ENCODE measurements at regions not wholly inside any gene's neighbourhood (a gene's known extent, or its start where the extent isn't known, plus 50 kb on each side); places are given as distances from the start of the nearest gene placed in this dataset.
A peak's percentile ranks its signal among the peaks of the same experiment; 100 is the strongest.
"Not testable (repeated sequence)": the region's sequence is repeated elsewhere in the genome, so short reads cannot be mapped to it uniquely, and the experiment has no call there.

- DNase-seq (ENCODE audit: low read depth, low spot score): no peak
These were observed 470.5 kb upstream of the NRSN1 start for GRCh38 chr6:23655525-23655924.

- DNase-seq (ENCODE audit: low read depth, low spot score): peak; percentile 25
These were observed 469.5 kb upstream of the NRSN1 start for GRCh38 chr6:23656255-23657194.

GRCh38 chr6:23659125-23659524 is 466.9 kb upstream of the NRSN1 start:
- DNase-seq (ENCODE audit: low read depth, low spot score): peak; percentile 70

- DNase-seq (ENCODE audit: low read depth, low spot score): no peak
These were observed 464.5 kb upstream of the NRSN1 start for GRCh38 chr6:23661549-23661948.

- no peak for DNase-seq (ENCODE audit: low read depth, low spot score)
These were observed 462.9 kb upstream of the NRSN1 start for GRCh38 chr6:23663096-23663495.

- DNase-seq (ENCODE audit: low read depth, low spot score): no peak
These were observed 462.4 kb upstream of the NRSN1 start for GRCh38 chr6:23663652-23664051.

- DNase-seq (ENCODE audit: low read depth, low spot score): not testable (repeated sequence)
These were observed 460.1 kb upstream of the NRSN1 start for GRCh38 chr6:23665911-23666310.

- DNase-seq (ENCODE audit: low read depth, low spot score): no peak
These were observed 453.3 kb upstream of the NRSN1 start for GRCh38 chr6:23672737-23673136.

- DNase-seq (ENCODE audit: low read depth, low spot score): no peak
These were observed 447.4 kb upstream of the NRSN1 start for GRCh38 chr6:23678626-23679025.

GRCh38 chr6:23681743-23682142 is 444.3 kb upstream of the NRSN1 start:
- no peak for DNase-seq (ENCODE audit: low read depth, low spot score)

GRCh38 chr6:23688650-23689049 is 437.4 kb upstream of the NRSN1 start:
- DNase-seq (ENCODE audit: low read depth, low spot score): no peak

- no peak for DNase-seq (ENCODE audit: low read depth, low spot score)
These were observed 435.5 kb upstream of the NRSN1 start for GRCh38 chr6:23690453-23691049.

GRCh38 chr6:23692184-23692583 is 433.8 kb upstream of the NRSN1 start:
- DNase-seq (ENCODE audit: low read depth, low spot score): no peak

GRCh38 chr6:23696992-23697391 is 429.0 kb upstream of the NRSN1 start:
- peak; percentile 4 for DNase-seq (ENCODE audit: low read depth, low spot score)

GRCh38 chr6:23704479-23705052 is 421.4 kb upstream of the NRSN1 start:
- no peak for DNase-seq (ENCODE audit: low read depth, low spot score)

- DNase-seq (ENCODE audit: low read depth, low spot score): no peak
These were observed 420.3 kb upstream of the NRSN1 start for GRCh38 chr6:23705697-23706096.

- DNase-seq (ENCODE audit: low read depth, low spot score): no peak
These were observed 413.3 kb upstream of the NRSN1 start for GRCh38 chr6:23712756-23713155.

GRCh38 chr6:23713211-23713610 is 412.8 kb upstream of the NRSN1 start:
- no peak for DNase-seq (ENCODE audit: low read depth, low spot score)

GRCh38 chr6:23728707-23729106 is 397.3 kb upstream of the NRSN1 start:
- DNase-seq (ENCODE audit: low read depth, low spot score): no peak

GRCh38 chr6:23731609-23732008 is 394.4 kb upstream of the NRSN1 start:
- DNase-seq (ENCODE audit: low read depth, low spot score): no peak

- DNase-seq (ENCODE audit: low read depth, low spot score): no peak
These were observed 393.5 kb upstream of the NRSN1 start for GRCh38 chr6:23732521-23732920.

- DNase-seq (ENCODE audit: low read depth, low spot score): no peak
These were observed 390.9 kb upstream of the NRSN1 start for GRCh38 chr6:23735151-23735550.

GRCh38 chr6:23736577-23736976 is 389.4 kb upstream of the NRSN1 start:
- no peak for DNase-seq (ENCODE audit: low read depth, low spot score)

All from astrocyte of the hippocampus (primary cell).